Stimulated activated CD4-positive, alpha-beta T cell treated with anti-CD3 and anti-CD28 coated beads, Interleukin-2, amount 100 ng/mL, for 48 hours (primary cell): ENCODE measurements at regions not wholly inside any gene's neighbourhood (a gene's known extent, or its start where the extent isn't known, plus 50 kb on each side); places are given as distances from the start of the nearest gene placed in this dataset.
"Not testable (repeated sequence)": the region's sequence is repeated elsewhere in the genome, so short reads cannot be mapped to it uniquely, and the experiment has no call there.

Source experiments
- DNase-seq, 2 donors: peaks; one replicate each; pipeline ENCODE4 v3.0.0-alpha.2; 2020

DNA sequence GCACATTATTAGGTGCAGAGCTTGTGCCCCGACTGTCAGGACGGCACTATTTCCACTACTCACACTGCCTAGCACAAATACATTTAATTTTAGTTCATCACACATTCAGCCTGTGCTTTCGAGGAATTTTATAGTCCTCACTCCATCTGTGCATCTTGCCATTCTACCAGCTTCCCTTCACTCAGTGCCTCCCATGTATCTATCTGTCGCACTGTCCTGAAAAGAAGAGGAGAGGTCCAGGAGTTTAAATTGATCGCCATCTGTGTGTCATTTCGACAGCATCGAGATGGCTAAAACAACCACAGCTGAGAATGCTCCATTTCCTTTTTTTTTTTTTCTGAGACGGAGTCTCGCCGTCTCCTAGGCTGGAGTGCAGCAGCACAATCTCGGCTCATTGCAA, 97.6 kb upstream of the FOXN3 start:
- DNase-seq = no peak

DNA sequence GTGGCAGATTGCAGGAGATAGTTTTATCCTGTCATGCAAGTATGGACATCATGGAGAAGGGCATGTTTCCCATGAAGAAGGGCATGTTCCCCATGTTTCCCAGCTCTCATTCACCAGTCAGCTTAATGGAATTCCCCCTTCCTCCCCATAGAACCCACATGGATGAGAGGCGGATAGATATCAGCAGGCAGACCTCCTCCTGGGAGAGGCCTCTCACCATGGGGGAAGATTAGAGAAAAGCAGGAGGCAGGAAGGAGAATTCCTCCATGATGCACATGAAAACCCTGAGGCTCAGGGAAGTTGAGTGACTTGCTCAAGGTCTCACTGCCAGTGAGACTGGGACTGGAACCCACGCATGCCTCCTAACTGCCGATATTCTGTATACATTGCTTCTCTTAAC, 92.9 kb upstream of the FOXN3 start:
- no peak for DNase-seq

DNA sequence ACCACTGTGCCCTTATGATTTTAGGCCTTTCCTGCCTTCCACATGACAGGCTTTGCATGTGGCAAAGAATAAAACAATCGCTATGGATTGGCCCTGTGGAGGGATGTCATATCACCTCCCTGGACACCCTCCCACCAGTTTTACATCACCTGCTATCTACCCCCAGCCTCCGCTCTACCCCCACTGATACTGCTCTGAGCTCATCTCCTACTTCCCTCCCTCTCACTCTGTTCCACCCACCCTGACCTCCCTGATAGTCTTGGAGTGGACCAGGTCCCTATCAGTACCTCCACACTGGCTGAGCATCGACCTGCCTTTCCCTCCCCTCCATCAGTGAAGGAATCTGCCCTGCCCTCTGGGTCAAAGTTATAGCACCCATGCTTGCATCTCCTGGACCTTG, 91.8 kb upstream of the FOXN3 start:
- no peak for DNase-seq

DNA sequence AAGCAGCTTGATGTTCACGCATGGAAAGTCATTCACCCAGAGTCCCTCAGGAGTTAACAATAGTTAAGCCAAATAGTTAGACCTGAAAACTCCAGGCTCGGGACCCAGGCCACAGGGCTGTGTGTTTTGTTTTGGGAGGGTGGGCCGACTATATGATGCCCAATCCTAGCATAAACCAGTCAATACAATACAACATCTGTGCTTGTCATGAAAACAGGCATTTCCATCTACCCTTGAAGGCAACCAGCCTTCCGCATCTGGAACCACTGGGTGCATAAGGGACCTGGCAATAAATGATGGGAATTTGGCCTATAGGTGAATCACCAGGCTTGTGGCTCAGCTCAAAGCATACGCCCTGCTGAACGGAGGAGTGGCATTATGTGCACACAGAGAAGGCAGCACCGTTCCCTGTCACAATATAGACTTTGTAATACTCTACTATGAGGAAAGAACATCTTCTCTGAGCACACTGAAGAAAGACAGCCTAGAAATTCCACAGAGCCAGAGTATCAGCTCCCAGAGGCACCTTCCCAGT, 91.0 kb upstream of the FOXN3 start:
- DNase-seq = no peak

DNA sequence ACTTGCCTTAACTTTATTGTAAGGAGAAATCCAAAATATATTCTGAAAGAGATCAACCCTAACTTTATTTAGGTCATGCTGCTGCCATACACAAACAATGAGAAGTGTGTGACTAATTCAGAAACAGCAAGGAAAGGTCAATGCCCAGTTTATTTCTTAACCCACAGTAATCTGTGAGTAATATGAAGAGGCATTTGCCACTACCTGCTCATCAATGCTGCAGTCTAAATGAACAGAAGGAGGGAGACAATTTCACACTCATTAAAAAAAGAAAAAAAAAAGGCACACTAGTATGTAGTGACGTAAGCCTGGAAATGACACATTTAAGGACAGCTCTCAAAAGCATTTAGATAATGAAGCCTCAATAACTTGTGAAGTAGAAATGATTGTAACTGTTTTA, 90.5 kb upstream of the FOXN3 start:
- DNase-seq = no peak

DNA sequence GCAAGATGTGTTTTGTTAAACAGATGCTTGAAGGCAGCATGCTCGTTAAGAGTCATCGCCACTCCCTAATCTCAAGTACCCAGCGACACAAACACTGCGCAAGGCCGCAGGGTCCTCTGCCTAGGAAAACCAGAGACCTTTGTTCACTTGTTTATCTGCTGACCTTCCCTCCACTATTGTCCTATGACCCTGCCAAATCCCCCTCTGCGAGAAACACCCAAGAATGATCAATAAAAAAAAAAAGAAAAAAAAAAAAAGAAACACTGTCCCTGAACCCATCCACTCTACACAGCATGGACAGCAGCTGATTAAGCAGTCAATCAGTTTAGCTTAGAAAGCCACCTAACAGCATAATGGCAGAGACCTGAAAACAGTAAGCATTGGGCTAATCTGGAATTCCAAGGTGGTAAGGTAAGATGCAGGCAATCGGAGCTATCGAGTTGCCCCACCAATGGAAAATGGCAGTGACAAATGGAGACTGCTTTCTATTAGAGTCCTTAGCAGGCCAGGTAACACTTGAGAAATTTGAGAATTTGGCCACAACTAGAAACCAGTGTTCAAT, 89.9 kb upstream of the FOXN3 start:
- not testable (repeated sequence) for DNase-seq

DNA sequence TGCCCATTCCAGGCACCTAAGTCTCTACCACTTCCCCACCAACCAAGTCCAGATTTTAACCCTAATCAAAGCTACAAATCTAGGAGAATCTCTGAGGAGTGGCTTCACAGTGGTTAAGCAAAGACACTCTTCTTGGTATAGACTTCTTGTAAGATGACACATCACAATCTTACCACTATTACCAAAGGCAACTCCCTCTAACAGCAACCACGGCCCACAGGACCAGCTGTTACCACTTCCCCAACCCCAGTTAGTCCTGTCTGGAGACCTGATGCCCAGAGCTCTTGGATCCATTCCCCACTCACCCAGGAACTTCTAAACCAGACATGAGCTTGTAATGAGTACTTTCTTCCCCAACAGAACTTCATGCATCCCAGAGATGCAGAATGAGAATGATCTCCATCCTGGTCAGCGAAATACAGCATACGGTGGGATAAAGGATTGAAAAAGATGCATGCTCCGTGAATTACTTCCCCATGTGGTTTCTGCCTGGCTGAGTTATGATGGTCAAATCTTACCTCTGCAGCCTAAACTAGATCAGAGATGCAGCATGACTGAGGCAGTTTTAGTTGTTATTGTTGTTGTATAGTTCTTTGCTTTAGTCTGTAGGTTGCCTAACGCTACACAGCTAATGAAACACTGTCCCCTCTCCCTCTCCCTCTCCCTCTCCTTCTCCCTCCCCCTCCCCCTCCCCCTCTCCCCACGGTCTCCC, 87.7 kb upstream of the FOXN3 start:
- no peak for DNase-seq

DNA sequence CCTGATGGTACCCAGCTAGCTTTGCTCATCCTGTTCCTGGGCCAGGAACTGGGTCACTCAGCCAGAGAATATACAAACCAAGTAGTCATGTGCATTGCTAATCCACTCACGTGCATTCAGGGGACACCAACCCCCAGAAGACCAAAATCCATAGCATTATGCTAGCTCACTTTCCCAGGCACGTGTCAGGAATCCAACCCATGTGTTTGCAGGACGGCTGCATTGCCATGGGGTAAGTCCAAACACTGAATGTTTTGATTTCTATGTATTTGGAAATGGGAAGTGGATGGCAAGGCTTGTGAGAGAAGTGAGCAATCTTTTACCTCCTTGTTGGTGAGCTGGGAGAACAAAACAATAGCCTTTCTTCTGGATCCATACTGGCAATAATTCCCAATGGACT, 87.1 kb upstream of the FOXN3 start:
- no peak for DNase-seq

DNA sequence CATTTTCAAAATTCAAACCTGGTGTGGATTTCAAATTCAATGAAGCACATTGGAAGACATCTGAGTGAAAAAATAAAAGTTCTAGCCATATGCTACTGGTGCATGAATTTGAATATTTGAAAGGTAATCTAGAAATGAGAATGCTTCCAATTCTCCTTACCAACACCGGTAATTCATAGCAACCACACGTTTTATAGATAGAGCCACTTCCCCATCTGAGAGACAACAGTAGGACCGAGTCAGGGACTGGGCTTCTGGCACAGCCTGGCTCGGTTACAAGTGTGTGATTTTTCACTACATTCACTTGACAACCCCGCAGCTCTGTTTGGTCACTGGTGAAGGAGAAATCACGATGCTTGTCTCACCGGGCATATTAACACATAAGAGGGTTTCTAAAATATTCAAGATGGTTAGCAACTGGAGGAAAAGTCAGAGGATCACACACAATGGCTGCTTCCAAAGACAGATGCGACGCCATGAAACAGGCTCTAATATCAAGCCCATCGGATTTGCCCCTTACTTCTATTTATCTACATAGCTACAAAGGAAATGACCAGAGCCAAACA, 86.5 kb upstream of the FOXN3 start:
- no peak for DNase-seq

DNA sequence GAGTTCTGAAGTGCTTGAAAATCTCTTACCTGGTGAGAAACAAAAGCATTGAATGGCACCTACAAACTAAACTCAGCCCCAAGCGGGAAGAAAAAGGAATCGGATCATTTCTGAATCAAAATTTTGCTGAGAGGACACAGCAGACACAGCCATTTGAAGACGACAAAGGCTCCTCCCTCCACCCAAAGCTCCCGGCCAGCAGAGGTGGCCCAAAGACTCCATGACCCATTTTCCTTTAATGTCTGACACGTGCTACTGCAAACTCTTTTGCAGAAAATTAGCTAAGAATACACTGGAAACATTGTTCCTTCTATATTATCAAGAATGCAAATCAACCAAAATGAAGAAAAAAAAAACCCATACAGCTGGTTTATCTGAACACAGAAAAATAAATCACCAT, 85.9 kb upstream of the FOXN3 start:
- DNase-seq = no peak

DNA sequence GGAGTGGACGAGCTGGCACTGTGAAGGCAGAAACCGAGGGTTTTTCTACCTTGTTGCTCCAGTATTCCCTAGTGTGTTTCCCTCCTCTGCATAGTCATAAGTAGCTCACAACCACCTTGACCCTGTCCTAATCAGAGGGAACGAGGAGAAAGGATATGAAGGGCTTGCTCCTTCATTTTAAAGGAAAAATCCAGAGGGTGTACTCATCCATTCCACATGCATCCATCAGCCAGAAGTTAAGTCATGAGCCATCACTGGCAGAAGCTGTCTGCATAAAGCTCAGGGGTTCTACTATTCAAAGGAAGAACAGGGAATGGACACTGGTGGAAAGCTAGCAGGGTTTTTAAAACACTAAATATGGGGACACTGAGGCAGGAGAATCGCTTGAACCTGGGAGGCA, 84.3 kb upstream of the FOXN3 start:
- DNase-seq = no peak

DNA sequence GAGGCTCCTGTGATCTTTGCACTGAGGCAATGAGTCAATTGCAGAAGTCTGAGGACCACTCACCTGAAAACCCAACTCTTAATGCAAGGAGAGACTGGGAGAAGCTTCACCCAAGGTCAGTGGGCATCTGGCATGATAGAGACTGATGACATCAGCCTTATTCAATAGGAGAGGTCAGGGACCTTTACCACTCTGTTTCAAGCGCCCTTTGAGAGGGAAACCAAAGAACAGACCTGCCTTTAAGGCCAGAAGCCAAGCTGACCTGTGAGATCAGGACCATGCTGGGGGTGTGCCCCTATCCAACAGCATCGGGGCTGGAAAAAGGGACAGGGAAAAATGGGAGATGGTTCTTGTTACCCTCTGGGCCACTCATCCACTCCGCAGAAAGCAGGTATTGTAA, 83.3 kb upstream of the FOXN3 start:
- DNase-seq = no peak

DNA sequence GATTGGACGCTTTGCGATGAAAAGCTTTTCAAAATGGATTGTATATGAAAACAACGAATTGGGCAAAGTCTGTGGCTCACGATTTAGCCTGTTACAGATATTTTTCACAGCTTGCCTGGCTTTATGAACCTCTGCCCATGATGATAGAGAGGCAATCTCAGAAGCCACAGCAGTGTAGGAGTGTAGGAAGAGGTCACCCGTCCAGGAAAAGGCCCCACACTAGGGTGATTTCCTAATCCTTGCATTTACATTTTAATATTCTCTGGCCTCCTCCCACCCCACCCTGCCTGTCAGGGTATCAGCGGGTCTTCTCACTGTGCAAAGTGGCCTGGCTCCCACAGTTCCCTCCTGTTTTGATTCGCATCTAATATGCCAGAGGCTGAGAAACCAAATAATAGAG, 81.8 kb upstream of the FOXN3 start:
- no peak for DNase-seq

DNA sequence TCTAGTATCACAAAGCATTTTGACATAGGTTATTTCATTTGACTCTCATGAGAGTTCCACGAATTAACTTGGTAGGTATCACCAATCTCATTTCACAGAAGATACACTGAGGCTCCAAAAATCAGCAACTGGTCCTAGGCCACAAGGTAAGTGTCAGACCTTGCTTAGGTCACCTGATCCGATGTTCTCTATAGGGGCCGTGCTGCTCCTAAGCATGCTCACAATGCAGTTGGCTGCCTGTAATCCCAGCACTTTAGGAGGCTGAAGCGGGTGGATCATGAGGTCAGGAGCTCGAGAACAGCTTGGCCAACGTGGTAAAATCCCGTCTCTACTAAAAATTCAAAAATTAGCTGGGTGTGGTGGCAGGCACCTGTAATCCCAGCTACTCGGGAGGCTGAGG, 78.7 kb upstream of the FOXN3 start:
- no peak for DNase-seq

DNA sequence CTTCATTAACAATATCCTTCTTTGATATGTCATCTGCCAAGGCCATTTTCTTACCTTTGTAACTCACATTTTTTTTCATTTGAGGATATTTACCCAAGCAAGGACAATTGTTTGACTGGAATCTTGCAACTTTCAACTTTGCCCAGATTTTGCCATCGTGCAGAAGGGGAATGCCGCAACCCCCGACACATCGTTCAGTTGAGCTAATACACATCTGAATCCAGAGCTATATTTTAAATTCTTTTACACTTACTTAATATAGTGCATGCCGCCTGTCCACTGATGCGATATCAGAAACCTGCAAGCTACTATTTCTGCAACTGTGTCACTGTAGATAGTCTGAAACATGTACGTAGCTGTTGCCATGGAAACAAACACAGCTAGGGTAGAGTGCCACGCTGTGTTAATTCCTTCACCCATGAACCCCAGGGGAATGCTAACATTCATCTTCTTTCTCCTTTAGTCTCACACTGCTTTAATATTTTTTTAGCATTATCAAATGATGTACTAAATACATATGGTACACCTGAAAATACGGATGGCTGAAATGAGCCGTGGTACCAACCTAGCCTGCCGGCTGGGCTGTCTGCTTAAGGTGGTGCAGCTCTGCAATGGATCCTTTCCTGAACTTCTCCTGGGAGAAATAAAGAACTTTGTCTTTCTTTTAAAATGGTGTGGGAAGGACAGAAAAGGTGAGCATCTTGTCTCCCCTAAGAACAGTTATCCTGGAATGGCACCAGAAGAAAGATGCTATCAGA, 77.0 kb upstream of the FOXN3 start:
- DNase-seq = no peak

DNA sequence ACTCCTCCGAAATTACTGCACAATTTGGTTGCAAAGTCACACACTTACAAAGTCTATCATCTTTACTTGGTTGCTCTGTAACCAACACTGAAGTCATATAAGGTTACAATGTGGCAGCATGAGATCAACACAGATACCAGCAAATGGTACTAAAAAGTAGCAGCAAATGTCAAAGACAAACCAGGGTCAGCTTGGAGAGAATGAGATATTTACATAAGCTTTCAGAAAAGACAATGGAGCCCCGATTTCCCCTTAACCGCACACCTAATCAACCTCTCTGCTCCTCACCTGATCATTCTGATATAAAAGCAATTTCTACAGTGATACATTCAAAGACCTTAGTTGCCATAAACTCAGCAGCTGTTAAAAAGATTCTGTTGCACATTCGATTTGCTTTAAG, 76.4 kb upstream of the FOXN3 start:
- no peak for DNase-seq

DNA sequence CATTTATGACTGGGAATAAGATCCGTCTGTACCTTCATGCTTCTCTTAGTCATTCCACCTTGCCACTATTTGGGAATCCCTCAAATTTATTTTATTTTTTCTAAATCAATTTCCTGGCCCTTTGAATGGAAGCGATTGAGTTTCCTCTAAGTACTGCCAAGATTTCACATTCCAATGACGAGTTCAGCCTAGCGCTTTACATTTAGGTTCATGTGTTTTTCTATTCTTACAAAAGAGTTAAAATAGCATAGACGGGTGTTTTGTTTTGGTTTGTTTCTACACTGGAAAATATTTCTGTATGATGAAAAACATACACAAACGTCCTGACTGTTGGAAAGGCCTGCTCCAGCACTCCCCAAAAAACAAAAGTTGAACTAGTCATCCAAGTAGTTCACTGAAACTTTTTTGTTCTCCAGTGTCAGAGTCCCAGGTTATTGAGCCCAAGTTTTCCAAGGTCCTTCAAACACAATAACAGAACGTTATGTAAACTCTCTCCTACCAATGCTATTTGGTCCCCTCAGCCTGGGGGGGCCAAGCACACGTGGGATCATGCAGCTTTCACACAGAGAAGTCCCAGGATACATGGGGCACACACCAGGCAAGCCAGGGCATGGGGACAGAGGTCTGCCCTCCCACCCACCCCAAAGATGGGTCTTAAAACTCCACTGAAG, 74.8 kb upstream of the FOXN3 start:
- DNase-seq = no peak

DNA sequence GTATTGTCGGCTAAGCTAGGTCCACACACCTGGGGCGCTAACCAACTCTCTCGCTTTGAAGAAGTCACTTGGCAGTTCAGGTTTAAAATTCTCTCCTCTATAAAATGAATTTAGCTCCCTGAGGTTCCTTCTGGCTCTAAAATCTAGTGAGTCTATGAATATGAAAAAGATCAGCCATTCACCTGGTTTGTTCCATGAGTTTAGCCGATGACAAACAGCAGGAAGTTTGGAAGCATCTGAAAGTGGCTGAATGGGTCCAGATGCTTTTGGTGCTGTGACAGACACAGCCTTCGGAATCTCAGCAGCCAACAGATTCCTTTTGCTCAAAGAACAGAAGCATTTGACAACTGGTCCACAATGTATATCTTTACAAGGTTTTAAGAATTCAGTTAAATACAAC, 73.4 kb upstream of the FOXN3 start:
- no peak for DNase-seq

DNA sequence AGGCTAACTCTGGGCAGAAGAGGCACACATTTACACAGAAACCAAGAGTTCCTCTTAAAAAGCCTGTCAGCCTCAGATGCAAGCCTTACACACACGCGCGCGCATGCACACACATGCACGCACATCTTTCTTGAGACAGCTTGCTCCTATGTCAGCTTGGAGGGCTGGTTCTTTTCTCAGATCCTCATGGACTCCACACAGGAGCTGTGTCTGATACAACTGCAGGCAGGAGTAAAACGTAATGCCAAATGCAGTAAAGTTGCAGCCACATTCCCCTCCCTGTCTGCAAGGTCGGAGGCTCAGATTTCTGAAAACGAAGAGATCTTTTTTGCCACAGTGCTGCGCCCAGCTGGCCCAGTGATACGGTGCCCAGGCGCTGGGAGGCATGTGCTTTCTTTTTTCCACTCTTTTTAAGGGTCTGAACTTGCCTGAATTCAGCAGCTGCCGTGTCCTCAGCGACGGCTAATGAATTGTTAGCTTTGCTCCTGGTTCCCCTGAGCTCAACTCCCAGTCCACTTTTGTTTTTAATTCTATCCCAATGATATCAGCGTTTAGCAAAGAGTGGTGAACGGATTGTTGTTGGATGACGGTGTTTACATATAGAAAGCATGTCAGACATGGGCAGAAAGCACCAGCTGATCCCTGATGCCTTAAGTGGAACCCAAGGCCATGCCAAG, 72.9 kb upstream of the FOXN3 start:
- DNase-seq = no peak

DNA sequence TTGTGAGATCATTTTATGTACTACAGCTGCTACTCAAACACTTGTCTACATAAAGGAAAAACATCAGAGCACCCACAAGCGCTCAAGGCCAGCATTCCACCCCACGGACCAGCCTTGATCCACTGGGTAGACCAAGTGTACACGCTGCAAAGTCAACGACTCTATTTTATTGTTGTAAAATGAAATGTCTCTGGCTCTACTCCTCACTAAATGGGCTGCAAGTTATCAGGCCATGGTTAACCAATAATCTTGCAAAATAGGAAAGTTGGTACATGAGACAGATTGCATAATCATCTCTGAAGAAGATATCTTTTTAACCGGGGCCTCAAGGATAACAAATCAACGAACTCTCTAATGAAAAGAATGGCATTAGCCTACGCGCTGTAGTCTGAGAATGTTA, 69.9 kb upstream of the FOXN3 start:
- no peak for DNase-seq

DNA sequence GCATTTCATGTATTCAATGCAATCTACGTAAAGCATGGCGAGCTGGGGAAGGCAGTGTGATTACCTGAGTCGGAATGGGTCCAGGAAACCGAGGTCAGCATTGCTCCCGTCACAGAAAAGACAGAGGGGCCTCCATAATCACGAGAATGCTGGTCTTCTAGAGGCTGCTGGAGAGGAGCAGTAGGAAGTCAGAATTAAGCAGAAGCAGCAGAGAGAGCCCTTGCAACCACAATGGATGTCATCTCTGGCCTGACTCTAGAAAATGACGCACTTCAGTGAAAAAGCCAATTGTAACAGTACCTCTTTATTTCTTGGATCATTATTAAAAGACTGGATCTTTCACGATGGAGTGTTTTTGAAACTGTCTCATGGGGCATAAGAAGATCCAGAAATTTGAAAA, 69.5 kb upstream of the FOXN3 start:
- no peak for DNase-seq

DNA sequence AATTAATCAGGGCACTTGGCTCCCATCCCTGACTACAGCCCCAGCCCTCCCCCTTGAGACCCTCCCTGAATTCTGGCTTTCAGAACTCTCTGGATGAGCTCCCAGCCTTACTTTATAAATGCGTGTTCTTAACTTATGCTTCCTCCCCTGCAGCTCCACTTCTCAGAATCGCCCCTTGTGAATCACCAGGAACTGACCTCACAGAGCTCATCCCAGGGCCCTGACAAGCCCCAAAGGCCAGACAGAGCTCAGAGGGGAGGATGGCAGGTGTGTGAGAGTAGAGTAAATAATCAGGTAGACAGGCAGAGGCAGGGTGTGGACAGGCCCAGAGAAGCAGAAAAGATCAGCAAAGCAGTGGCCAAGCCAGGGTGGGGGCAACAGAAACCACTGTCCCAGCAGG, 68.2 kb upstream of the FOXN3 start:
- DNase-seq = no peak
